PC-3 (cell line): ENCODE measurements at regions not wholly inside any gene's neighbourhood (a gene's known extent, or its start where the extent isn't known, plus 50 kb on each side); places are given as distances from the start of the nearest gene placed in this dataset.
"Not testable (repeated sequence)": the region's sequence is repeated elsewhere in the genome, so short reads cannot be mapped to it uniquely, and the experiment has no call there.

ENCODE experiments used
- ATAC-seq: fragments of 200-7000 bp; cut with Tn5 transposase; 2 replicates; pipeline ENCODE4 v1.9.1; 2020; ENCODE audit warnings: mild to moderate bottlenecking, moderate library complexity
- BruUV-seq: library from RNA; stranded (reverse); fragments of 400-500 nt; replicated peaks from 2 replicates; lab custom pipeline; 2021; lab: Mats Ljungman, UMichigan
- CTCF ChIA-PET: fragments of 300-600 bp; sonication (Branson Sonifier 250); formaldehyde crosslinking; loops from one replicate; lab custom pipeline; 2022; ENCODE audit warnings: antibody characterized with exemption; lab: Charles Lee
- POLR2A ChIA-PET: fragments of 300-600 bp; sonication (Branson Sonifier 250); formaldehyde crosslinking; loops from one replicate; lab custom pipeline; 2022; ENCODE audit warnings: antibody characterized with exemption; ENCODE audit not compliant: unreplicated experiment; lab: Charles Lee
- DNase-seq: peaks from one replicate; pipeline ENCODE4 v3.0.0-alpha.2; 2015
- H2AFZ ChIP-seq: fragments of 300-600 bp; sonication (generic); 2 replicates; pipeline ENCODE4 v1.6.0; 2016; ENCODE audit warnings: antibody characterized with exemption, low read length
- H3F3A ChIP-seq: fragments of 300-600 bp; sonication (generic); one replicate; pipeline ENCODE4 v1.6.0; 2017; ENCODE audit warnings: antibody characterized with exemption, low read length, control low read depth, mild to moderate bottlenecking; ENCODE audit not compliant: unreplicated experiment
- H3K27ac ChIP-seq: fragments of 300-600 bp; sonication (generic); 2 replicates; pipeline ENCODE4 v1.5.1; 2016; ENCODE audit warnings: mild to moderate bottlenecking, low read length
- H3K27me3 ChIP-seq: fragments of 300-600 bp; sonication (generic); 2 replicates; pipeline ENCODE4 v1.6.1; 2016; ENCODE audit warnings: low read length, mixed read lengths
- H3K36me3 ChIP-seq: fragments of 300-600 bp; sonication (generic); 2 replicates; pipeline ENCODE4 v1.6.1; 2016; ENCODE audit warnings: low read depth, mixed run types, low read length, mixed read lengths
- H3K4me1 ChIP-seq: fragments of 300-600 bp; sonication (generic); 2 replicates; pipeline ENCODE4 v1.5.1; 2016; ENCODE audit warnings: low read length; ENCODE audit not compliant: insufficient read depth
- H3K4me2 ChIP-seq: fragments of 300-600 bp; sonication (generic); 2 replicates; pipeline ENCODE4 v1.6.0; 2016; ENCODE audit warnings: low read length
- H3K4me3 ChIP-seq: fragments of 300-600 bp; sonication (generic); 2 replicates; pipeline ENCODE4 v1.5.1; 2016; ENCODE audit warnings: mild to moderate bottlenecking, low read length, mixed read lengths
- H3K79me2 ChIP-seq: fragments of 300-600 bp; sonication (generic); 2 replicates; pipeline ENCODE4 v1.6.1; 2017; ENCODE audit warnings: low read length, mixed read lengths
- H3K9ac ChIP-seq: fragments of 300-600 bp; sonication (generic); 2 replicates; pipeline ENCODE4 v1.6.0; 2016; ENCODE audit warnings: mild to moderate bottlenecking, low read length
- H3K9me2 ChIP-seq: fragments of 300-600 bp; sonication (generic); replicated peaks from 2 replicates; pipeline ENCODE4 v1.6.1; 2016; ENCODE audit warnings: mixed run types, low read length, mixed read lengths
- H3K9me3 ChIP-seq: fragments of 300-600 bp; sonication (generic); 2 replicates; pipeline ENCODE4 v1.6.1; 2016; ENCODE audit warnings: low read length, mixed read lengths
- H4K20me1 ChIP-seq: fragments of 300-600 bp; sonication (generic); 2 replicates; pipeline ENCODE4 v1.6.1; 2016; ENCODE audit warnings: low read length, mixed read lengths
- intact Hi-C: fragments of 100-400 bp; cut with micrococcal nuclease; formaldehyde crosslinking; loops from 2 replicates; pipeline ENCODE4 v1.9.0; 2023

DNA sequence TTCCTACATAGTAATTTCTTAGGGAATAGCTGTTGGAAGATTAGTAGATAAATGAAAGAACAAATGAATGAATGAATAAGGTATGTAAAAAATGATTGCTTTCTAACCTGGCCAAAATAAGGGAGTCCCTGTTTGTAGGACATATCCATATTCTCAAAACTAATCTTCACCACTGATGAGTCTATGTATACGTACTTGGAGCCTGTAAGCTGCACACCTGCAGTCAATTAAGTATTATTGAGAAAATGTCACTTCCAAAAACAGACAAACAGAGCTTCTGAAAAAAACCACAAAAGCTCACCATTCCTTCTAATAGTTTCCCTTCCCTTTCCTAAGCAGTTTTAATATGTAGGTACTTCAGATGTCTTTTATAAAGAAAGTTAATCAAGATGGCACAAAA lies 109.4 kb downstream of the DDX11 start:
- H3K9me3 ChIP-seq, POLR2A ChIA-PET, H3K4me3 ChIP-seq, H3F3A ChIP-seq, intact Hi-C loops, BruUV-seq, ATAC-seq, H3K9ac ChIP-seq, H2AFZ ChIP-seq, H3K4me2 ChIP-seq, DNase-seq, H4K20me1 ChIP-seq, H3K9me2 ChIP-seq, H3K36me3 ChIP-seq, CTCF ChIA-PET, H3K27ac ChIP-seq, H3K79me2 ChIP-seq, H3K4me1 ChIP-seq: not testable (repeated sequence)
- peaks cover 18% of the 10 kb centered on the region for H3K27me3 ChIP-seq

DNA sequence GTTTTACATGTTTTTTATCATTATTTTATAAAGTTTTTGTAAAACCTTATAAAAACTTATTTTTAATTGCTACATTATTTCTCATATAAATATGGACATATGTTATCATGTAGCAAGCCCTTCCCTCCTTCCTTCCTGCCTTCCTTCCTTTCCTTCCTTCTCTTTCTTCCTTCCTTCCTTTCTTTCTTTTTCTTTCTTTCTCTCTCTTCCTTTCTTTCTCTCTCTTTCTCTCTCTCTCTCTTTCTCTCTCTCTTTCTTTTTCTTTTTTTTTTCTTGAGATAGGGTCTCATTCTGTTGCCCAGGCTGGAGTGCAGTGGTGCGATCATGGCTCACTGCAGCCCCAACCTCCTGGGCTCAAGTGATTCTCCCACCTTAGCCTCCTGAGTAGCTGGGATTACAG lies 110.2 kb downstream of the DDX11 start:
- POLR2A ChIA-PET, DNase-seq, H3K9me3 ChIP-seq, H3K79me2 ChIP-seq, BruUV-seq, H3K4me3 ChIP-seq, H3K27ac ChIP-seq, H2AFZ ChIP-seq, intact Hi-C loops, H3K4me1 ChIP-seq, H3K36me3 ChIP-seq, H3K9me2 ChIP-seq, ATAC-seq, H4K20me1 ChIP-seq, H3F3A ChIP-seq, H3K4me2 ChIP-seq, H3K9ac ChIP-seq, CTCF ChIA-PET: not testable (repeated sequence)
- peaks cover 14% of the 10 kb centered on the region for H3K27me3 ChIP-seq

DNA sequence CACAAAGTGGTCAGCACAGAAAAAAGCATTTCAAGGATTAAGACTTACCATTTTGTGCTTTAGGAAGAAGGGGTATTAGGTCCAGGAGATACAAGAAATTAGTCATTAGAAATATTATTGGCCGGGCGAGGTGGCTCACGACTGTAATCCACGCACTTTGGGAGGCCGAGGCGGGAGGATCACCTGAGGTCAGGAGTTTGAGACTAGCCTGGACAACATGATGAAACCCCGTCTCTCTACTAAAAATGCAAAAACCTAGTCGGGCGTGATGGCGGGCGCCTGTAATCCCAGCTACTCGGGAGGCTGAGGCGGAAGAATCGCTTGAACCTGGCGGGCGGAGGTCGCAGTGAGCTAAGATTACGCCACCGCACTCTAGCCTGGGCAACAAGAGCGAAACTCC lies 111.0 kb downstream of the DDX11 start:
- CTCF ChIA-PET, H3K4me2 ChIP-seq, intact Hi-C loops, H3K4me1 ChIP-seq, H3K36me3 ChIP-seq, H3K79me2 ChIP-seq, ATAC-seq, H4K20me1 ChIP-seq, H3F3A ChIP-seq, H3K27ac ChIP-seq, H3K9me2 ChIP-seq, H3K4me3 ChIP-seq, H3K9me3 ChIP-seq, DNase-seq, BruUV-seq, POLR2A ChIA-PET, H3K27me3 ChIP-seq, H3K9ac ChIP-seq, H2AFZ ChIP-seq: not testable (repeated sequence)

DNA sequence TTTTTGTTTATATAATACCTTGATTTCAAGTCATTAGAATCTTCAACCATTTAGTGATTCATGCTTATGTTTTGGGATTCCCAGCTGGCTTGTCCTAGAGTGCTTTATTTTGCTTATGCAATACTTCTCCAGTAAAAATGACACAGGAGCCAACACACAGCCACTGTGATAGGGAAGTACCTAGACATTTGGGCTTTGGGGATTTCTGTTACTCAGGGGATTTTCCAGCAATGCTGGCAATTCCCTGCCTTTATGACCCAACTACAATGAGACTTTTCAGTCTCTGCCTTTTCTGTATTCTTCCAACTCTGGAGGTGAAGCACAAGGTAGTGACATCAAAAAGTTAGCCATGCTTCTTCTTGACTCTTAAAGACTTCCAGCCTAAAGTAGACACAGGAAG lies 119.0 kb downstream of the DDX11 start:
- CTCF ChIA-PET, H3K4me1 ChIP-seq, H3K9me2 ChIP-seq, H3K9ac ChIP-seq, H3F3A ChIP-seq, H3K27ac ChIP-seq, H3K36me3 ChIP-seq, H3K4me3 ChIP-seq, H2AFZ ChIP-seq, ATAC-seq, H4K20me1 ChIP-seq, DNase-seq, POLR2A ChIA-PET, intact Hi-C loops, H3K9me3 ChIP-seq, H3K79me2 ChIP-seq, H3K27me3 ChIP-seq, H3K4me2 ChIP-seq, BruUV-seq: not testable (repeated sequence)

DNA sequence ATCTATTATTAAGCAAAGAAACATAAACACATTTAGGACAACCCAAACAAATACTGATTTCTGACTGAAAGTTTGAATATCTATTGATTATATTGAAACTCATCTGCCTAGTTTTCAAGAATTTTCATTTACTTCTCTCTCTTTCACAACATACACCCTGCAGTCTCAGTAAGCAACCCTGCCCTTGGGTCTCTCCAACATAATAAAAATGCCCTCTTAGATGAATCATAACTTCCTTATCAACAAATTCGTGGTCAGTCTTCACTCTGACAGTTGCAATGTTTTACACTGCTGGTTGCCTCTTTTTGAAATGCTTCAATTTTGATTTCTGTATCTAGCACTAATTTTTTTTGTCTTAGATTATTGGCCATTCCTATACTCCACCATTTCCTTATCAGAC lies 122.0 kb downstream of the DDX11 start:
- BruUV-seq, H2AFZ ChIP-seq, H4K20me1 ChIP-seq, H3K4me1 ChIP-seq, H3K27me3 ChIP-seq, H3K36me3 ChIP-seq, intact Hi-C loops, H3K9me2 ChIP-seq, H3F3A ChIP-seq, H3K4me3 ChIP-seq, H3K4me2 ChIP-seq, H3K79me2 ChIP-seq, H3K9me3 ChIP-seq, H3K27ac ChIP-seq, POLR2A ChIA-PET, H3K9ac ChIP-seq, CTCF ChIA-PET: not testable (repeated sequence)
- ATAC-seq (peak; percentile 72), DNase-seq (peak; percentile 34)

DNA sequence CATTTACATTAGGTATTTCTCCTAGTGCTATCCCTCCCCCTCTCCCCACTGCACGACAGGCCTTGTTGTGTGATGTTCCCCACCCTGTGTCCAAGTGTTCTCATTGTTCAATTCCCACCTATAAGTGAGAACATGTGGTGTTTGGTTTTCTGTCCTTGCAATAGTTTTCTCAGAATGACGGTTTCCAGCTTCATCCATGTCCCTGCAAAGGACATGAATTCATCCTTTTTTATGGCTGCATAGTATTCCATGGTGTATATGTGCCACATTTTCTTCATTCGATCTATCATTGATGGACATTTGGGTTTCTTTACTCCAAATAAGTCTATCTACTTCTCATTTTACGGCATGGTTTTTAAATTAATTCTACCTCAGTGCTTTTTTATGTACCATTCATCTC lies 125.8 kb downstream of the DDX11 start:
- intact Hi-C loops, H3K9ac ChIP-seq, H3K27me3 ChIP-seq, H3K4me2 ChIP-seq, BruUV-seq, DNase-seq, H3K9me2 ChIP-seq, POLR2A ChIA-PET, H3K79me2 ChIP-seq, ATAC-seq, H3K9me3 ChIP-seq, H2AFZ ChIP-seq, CTCF ChIA-PET, H3K36me3 ChIP-seq, H4K20me1 ChIP-seq, H3K4me3 ChIP-seq, H3K27ac ChIP-seq, H3F3A ChIP-seq: not testable (repeated sequence)
- H3K4me1 ChIP-seq, result peaks cover 22% of the 10 kb centered on the region
